Fibroblast of the conjunctiva (primary cell): ENCODE measurements at regions not wholly inside any gene's neighbourhood (a gene's known extent, or its start where the extent isn't known, plus 50 kb on each side); places are given as distances from the start of the nearest gene placed in this dataset.

Source experiments
- DNase-seq: peaks from one replicate; pipeline ENCODE4 v3.0.0-alpha.2; 2010; ENCODE audit warnings: low read depth

DNA sequence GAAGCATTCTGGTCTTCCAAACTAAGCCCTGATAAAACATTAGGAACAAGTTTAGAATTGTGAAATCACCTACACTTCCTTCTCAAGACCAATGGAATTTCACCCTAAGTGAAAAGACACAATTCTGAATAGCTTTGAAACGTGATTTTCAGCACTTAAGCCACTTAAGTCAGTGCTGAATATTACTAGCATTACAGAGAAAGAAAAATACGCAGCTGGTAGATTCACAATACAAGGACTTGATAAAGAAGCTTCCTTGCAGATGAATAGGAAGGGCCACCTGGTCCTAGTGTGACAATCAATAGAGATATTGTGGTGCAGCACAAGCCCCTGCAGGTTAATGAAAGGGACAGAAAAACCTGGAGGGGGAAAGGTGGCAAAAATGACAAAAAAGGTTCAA is 353.1 kb upstream of the ALCAM start:
- DNase-seq: no peak

DNA sequence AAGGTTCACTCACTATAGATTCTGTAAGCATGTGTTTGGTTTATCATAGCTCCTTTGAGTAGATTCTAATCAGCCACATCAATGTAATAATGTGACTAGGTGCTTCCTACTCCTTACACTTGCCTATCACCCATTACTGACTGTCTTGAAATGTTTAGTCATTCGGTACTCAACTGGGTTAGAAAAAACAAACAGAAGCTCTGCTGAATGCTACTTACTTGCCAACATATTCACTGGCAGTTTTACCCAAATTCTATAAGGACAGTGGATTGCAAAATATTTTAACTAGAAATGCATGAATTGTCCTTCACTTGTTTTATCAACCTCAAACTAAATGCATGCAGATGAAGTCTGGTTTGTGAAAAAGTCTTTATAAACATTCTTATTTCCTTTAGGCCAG is 352.1 kb upstream of the ALCAM start:
- DNase-seq: peak; percentile 32

DNA sequence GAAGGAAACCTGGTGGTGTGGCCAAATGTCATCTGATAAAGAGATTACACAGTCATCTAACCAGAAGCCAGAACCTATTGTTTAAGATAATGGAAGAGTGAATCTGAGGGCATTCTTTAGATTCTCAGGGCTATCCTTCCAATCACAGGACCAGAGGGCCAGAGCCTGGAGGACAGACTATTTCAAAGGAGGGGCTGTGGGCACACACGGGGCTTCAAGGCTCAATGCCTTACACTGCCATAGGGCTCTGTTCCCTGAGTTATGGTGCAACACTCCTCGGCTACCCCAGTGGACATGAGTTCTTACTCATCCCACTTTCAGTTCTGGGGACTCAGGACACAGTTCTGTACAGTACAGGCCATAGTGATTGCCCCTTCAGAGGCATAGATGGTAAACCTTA is 343.9 kb upstream of the ALCAM start:
- DNase-seq: no peak

- DNase-seq: no peak
Measured at GRCh38 chr3:105030211-105030610, 336.5 kb upstream of the ALCAM start.

DNA sequence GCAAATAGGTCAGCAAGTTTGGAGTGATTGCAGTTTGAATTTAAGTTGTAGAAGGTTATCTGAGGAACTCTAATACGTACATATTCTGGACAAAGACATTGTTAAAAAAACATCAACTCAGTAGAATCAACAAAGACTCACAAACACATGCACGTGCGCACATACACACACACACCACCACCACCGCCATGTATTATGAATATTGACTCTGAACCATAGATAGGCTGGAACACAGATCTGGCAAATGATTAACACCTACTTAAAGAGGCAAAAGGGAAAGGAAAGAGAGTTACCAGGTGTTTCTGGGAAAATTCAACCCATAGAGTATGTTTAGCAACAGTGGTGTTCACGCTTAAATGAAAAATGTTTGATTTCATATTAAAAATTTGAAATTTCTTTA is 334.2 kb upstream of the ALCAM start:
- no peak for DNase-seq

DNA sequence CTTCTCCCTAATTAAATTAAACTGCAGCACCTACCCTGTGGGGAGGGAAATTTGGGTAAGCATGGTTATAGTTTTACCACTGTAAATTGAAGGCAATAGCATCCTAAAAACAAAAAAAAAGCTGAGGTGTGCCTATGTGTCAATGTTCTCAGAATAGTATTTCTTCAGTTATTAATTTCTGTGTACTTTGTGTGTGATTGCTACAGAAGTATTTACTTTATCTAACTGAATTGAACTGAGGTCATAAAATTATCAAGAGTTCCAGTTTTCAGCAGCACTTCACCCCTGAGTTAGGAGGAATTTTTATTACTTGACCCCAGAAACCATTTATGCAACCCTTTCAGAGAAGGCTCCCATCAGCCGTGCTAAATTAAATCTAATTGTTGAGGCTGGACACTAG is 333.6 kb upstream of the ALCAM start:
- DNase-seq: no peak

DNA sequence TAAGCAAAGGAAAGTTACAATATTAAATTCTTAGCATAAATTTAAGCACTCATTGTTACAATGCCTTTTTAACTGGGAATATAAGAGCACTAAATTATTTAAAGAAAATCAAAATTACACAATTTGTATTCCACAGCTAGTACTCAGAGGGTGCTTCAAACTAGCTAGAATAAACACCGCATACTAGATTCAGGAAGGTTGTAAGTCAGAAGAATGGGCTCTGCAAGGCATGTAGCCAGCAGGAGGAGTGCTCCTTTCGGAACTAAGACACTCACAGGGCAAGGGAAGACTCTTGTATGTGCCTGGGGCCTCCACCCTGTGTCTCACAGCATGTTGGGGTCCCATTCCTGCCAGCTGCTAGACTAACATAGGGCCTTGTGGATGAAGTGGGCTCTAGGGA is 327.7 kb upstream of the ALCAM start:
- no peak for DNase-seq

DNA sequence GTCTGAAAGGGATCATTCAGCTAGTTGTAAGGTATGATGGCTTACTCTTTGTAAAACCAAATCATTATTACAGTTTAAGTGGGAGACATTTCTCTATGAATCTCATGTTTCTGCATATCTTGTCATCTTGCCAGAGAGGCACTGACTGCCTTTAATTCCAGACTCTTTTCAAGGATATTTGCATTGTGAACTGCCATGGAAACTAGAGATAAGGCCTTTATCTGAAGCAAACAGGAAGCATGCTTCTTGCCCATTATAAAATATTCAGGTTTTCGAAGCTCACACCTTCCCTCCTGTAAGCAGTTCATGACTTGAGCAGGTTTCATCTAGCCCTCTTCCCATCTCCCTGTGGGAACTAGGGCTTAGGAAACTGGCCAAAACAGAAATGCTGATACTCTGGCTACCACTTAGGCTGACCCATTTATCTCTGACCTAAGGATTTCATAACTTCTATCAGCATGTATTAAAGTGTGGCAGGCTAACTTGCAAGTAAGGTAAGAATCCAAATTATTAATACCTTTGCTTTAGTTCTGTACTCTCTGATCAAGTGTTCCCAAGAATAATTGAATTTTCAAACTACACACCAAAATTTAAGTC is 326.6 kb upstream of the ALCAM start:
- no peak for DNase-seq

- no peak for DNase-seq
Measured at GRCh38 chr3:105042586-105042985, 324.1 kb upstream of the ALCAM start.

DNA sequence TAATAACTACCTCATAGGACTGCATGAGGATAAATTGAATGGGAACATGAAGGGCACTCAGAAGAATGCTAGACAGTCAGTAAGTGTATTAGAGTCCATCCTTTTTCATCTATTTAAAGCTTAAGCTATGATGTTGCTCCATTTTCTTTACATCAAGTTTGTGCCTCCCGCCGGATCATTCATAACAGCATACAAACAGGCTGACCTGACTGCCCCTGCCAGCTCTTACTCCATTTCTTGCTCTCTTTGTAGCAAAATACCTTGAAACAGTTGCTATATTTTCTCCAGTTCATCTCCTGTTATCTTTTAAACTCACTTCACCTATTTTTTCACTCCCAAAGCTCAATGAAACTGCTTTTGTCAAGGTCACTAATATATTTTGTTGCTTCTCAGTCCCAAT is 315.6 kb upstream of the ALCAM start:
- no peak for DNase-seq

DNA sequence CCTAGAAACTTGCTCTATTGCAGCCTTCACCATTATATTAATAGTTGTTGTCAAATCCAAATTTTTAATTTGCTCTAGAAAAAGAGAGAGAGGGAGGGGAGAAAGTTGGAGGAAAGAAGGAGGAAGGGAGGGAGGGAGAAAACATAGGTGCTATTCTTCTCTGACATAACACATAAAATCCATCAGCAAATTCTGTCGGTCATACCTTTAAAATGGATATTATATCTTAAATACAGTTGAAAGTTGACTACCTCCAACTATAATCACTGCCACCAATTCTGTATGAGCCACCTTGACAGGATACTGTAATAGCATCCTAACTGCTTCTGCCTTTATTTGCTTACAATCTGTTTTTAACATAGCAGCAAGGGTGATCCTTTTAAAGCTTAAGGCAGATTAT is 314.7 kb upstream of the ALCAM start:
- DNase-seq: no peak

DNA sequence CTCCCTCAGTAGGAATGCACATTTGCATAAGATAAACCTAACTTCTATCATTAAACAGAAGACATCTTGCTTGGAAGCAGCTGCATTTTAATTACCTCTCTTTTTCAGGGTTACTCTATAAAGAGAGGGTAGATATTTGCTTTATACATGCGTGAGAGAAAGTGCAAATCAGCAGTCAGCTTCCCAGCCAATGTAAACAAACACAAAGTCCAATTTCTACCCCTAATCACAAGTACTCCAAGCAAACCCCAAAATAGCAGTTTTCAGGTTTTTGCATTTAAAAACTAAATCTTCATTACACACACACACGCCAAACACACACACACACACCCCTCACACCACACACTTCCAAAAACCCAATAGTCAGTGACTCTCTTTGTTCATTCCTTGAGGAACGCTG is 303.9 kb upstream of the ALCAM start:
- DNase-seq: no peak

GRCh38 chr3:105065895-105066839 is 300.5 kb upstream of the ALCAM start:
- no peak for DNase-seq

GRCh38 chr3:105067361-105067760 is 299.3 kb upstream of the ALCAM start:
- DNase-seq: no peak

DNA sequence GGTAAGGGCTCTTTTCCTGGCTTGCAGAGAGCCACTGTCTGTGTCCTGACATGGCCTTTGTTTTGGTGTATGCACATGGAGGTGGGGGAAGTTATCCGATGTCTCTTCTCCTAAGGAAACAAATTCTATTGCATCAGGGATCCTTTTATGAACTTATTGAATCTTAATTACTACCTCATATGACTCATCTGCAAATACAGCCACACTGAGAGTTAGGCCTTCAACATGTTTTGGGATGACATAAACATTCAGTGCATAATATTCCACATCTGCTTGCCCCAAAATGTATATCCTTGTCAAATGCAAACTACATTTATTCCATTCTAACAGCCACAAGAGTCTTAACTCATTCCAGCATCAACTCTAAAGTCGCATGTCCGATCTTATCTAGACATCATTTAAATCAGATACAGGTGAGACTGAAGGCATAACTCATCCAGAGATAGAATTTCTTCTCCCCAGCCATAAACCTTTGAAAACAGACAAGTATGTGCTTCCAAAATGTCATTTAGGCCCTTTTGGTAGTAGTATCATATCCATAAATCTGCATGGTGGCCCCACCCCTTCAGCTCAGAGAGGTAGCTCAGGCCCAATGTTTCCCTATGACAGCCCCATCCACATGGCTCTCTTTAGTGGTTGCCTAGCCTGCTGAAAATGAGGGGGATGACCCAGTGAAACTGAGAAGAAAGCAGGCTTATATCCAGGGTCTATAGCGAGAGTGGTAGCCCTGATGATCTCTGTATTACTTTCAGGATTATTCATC is 289.5 kb upstream of the ALCAM start:
- no peak for DNase-seq

DNA sequence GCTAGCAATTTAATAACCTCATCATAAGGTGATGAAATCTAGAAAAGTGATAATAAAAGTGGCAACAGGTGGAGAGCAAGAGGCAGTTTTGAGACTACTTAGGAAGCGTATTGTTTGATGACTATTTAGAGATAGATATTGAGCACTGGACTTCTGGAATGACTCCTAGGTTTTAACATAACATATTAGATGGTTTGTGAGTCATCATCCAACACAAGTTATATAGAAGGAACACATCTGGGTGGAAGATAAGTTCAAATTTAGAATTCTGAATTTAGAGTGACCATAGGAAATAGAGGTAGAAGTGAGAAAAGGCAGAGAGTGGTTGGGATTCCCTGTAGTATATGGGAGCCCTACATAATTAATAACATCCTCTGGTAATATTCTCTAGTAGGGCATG is 282.8 kb upstream of the ALCAM start:
- no peak for DNase-seq

- DNase-seq: no peak
Measured at GRCh38 chr3:105085506-105085905, 281.2 kb upstream of the ALCAM start.

DNA sequence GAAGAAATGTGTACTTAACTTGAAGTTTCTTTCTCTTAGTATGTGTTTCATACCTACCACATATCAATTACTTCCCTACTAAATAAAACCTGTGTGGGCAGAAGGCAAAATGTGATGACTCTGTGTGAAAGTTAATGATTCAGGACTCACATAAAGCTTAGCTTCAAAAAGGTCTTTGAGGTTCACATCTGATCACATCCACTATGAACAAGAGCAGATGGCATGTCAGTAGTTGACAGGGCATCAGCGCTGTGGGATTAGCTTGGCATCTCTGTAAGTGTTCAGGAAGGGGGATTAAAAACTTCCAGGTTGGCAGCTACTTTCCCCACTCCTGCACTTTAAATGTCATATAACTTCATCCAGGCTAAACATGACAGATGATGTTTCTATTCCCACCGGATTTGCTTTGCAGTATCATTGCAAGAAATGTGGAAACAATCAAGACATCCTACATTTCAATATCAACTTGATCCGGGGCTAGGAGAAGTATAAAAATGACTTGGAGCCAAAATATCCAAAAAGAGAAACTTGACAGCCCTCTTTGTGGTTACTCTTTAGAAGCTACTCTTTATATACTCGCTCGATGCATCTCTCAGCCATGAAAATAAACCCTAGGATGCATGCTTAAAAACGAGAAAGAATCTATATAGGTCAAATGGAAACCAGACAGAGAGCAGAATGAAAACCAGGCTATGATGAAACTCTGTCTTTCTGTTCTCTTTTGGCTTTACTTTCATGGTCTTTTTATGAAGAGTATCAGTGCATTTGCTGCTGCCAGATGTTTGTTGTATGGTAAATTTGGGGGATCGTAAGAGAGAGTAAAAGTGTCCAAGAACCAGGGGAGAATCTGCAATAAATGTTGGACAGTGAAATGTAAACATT is 273.1 kb upstream of the ALCAM start:
- DNase-seq: no peak

- DNase-seq: no peak
Measured at GRCh38 chr3:105094588-105094987, 272.1 kb upstream of the ALCAM start.

GRCh38 chr3:105096071-105096470 is 270.6 kb upstream of the ALCAM start:
- no peak for DNase-seq

GRCh38 chr3:105101603-105102002 is 265.1 kb upstream of the ALCAM start:
- DNase-seq: no peak

DNA sequence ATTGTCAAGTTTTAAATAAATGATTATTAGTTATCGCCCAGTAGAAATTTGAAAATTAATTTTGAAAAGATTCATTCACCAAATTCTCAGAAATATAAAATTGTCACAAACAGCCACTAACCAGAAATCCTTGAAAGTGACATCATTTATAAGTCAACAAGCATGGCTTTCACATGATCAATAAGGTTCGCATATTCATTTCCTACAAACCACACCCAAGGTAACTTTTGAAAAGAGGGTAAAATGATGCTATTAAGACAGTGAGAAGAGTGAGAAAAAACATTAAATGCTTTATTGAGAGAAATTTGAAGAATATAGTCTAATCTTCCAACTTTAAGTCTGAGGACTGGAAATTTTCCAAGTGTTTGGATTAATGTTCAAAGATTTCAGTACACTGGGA is 263.6 kb upstream of the ALCAM start:
- DNase-seq: no peak
